Loucy (cell line): ENCODE measurements at regions not wholly inside any gene's neighbourhood (a gene's known extent, or its start where the extent isn't known, plus 50 kb on each side); places are given as distances from the start of the nearest gene placed in this dataset.

Source experiments
- EZH2phosphoT487 ChIP-seq: fragments of 200-600 bp; IDR thresholded peaks from 2 replicates; pipeline ENCODE4 v1.6.1; 2018; ENCODE audit warnings: antibody characterized with exemption, mild to moderate bottlenecking, moderate library complexity, borderline replicate concordance
- TF ChIP-seq, protein P1 (sequence below): fragments of 200-600 bp; sonication (generic); conservative IDR thresholded peaks from 2 replicates; pipeline ENCODE4 v1.5.1; 2014; ENCODE audit warnings: mild to moderate bottlenecking, antibody characterized with exemption, low read length

GRCh38 chr1:239612379-239612778 is 226.0 kb downstream of the CHRM3 start:
- TF ChIP-seq, protein P1, sequence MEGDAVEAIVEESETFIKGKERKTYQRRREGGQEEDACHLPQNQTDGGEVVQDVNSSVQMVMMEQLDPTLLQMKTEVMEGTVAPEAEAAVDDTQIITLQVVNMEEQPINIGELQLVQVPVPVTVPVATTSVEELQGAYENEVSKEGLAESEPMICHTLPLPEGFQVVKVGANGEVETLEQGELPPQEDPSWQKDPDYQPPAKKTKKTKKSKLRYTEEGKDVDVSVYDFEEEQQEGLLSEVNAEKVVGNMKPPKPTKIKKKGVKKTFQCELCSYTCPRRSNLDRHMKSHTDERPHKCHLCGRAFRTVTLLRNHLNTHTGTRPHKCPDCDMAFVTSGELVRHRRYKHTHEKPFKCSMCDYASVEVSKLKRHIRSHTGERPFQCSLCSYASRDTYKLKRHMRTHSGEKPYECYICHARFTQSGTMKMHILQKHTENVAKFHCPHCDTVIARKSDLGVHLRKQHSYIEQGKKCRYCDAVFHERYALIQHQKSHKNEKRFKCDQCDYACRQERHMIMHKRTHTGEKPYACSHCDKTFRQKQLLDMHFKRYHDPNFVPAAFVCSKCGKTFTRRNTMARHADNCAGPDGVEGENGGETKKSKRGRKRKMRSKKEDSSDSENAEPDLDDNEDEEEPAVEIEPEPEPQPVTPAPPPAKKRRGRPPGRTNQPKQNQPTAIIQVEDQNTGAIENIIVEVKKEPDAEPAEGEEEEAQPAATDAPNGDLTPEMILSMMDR, result no peak
- no peak for TF ChIP-seq EZH2phosphoT487
